ENCODE measurements at regions not wholly inside any gene's neighbourhood (a gene's known extent, or its start where the extent isn't known, plus 50 kb on each side); places are given as distances from the start of the nearest gene placed in this dataset.

DNA sequence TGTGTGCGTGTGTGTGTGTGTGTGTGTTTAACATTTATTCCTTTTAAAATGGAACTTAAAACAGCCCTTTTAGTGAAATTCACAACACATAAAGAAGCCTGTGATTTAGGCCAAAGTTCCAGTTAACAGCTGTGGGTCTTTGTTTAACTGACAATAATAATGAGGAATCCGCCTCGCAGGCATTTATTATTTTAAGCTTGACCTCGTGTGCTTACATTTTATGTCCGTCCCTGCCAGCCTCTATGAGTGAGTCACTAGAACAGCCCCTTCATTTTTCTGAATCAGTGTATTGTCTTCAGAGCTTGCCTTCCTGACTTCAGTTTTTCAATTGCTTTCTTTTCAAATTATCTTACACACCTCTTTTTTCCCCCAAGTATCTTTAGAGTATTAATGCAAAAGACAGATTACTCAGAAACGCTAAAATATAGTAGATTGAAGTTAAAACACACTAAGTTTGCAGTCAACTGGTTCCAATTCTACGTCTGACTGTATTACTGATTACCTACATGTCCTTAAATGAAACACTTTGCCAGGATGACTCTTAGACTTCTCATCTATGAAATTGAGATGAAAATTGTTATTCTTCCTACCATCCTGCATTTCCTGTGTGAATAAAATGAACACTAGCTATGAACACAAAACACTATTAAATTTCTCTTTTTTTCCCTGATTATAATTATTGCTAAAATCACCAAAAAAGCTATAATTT is 319.6 kb upstream of the HS3ST1 start:
- TF ChIP-seq, protein P1, sequence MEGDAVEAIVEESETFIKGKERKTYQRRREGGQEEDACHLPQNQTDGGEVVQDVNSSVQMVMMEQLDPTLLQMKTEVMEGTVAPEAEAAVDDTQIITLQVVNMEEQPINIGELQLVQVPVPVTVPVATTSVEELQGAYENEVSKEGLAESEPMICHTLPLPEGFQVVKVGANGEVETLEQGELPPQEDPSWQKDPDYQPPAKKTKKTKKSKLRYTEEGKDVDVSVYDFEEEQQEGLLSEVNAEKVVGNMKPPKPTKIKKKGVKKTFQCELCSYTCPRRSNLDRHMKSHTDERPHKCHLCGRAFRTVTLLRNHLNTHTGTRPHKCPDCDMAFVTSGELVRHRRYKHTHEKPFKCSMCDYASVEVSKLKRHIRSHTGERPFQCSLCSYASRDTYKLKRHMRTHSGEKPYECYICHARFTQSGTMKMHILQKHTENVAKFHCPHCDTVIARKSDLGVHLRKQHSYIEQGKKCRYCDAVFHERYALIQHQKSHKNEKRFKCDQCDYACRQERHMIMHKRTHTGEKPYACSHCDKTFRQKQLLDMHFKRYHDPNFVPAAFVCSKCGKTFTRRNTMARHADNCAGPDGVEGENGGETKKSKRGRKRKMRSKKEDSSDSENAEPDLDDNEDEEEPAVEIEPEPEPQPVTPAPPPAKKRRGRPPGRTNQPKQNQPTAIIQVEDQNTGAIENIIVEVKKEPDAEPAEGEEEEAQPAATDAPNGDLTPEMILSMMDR (IDR thresholded peaks at IDR 0.05; ENCODE audit: low read depth, low read length, missing input control): no peak
- TF ChIP-seq, protein P2, sequence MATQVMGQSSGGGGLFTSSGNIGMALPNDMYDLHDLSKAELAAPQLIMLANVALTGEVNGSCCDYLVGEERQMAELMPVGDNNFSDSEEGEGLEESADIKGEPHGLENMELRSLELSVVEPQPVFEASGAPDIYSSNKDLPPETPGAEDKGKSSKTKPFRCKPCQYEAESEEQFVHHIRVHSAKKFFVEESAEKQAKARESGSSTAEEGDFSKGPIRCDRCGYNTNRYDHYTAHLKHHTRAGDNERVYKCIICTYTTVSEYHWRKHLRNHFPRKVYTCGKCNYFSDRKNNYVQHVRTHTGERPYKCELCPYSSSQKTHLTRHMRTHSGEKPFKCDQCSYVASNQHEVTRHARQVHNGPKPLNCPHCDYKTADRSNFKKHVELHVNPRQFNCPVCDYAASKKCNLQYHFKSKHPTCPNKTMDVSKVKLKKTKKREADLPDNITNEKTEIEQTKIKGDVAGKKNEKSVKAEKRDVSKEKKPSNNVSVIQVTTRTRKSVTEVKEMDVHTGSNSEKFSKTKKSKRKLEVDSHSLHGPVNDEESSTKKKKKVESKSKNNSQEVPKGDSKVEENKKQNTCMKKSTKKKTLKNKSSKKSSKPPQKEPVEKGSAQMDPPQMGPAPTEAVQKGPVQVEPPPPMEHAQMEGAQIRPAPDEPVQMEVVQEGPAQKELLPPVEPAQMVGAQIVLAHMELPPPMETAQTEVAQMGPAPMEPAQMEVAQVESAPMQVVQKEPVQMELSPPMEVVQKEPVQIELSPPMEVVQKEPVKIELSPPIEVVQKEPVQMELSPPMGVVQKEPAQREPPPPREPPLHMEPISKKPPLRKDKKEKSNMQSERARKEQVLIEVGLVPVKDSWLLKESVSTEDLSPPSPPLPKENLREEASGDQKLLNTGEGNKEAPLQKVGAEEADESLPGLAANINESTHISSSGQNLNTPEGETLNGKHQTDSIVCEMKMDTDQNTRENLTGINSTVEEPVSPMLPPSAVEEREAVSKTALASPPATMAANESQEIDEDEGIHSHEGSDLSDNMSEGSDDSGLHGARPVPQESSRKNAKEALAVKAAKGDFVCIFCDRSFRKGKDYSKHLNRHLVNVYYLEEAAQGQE (IDR thresholded peaks at IDR 0.05): no peak
- TF ChIP-seq SP1 (IDR thresholded peaks at IDR 0.05) (no peak), FOXA1 (IDR thresholded peaks at IDR 0.05) (no peak), GABPA (IDR thresholded peaks at IDR 0.05 in 1 of 2, conservative IDR thresholded peaks at IDR 0.05 in 1 of 2) (no peak), EGR1 (IDR thresholded peaks at IDR 0.05; ENCODE audit: low read depth in 2 of 2) (no peak)
